ENCODE measurements at regions not wholly inside any gene's neighbourhood (a gene's known extent, or its start where the extent isn't known, plus 50 kb on each side); places are given as distances from the start of the nearest gene placed in this dataset.

GRCh38 chr2:67663776-67664175 lies 266.6 kb downstream of the ETAA1 start:
- no peak for DNase-seq

- DNase-seq: no peak
These were observed 269.4 kb downstream of the ETAA1 start for GRCh38 chr2:67666386-67667053.

GRCh38 chr2:67667054-67667908 lies 270.1 kb downstream of the ETAA1 start:
- peak; percentile 51 for DNase-seq

GRCh38 chr2:67668538-67668937 lies 271.4 kb downstream of the ETAA1 start:
- no peak for DNase-seq

- no peak for DNase-seq
These were observed 272.0 kb downstream of the ETAA1 start for GRCh38 chr2:67669168-67669567.

GRCh38 chr2:67669766-67670165 lies 272.6 kb downstream of the ETAA1 start:
- no peak for DNase-seq

GRCh38 chr2:67670747-67671183 lies 273.6 kb downstream of the ETAA1 start:
- DNase-seq: no peak

GRCh38 chr2:67671464-67672450 lies 274.6 kb downstream of the ETAA1 start:
- no peak for DNase-seq

GRCh38 chr2:67674668-67675067 lies 277.5 kb downstream of the ETAA1 start:
- DNase-seq: no peak

- DNase-seq: no peak
These were observed 287.9 kb downstream of the ETAA1 start for GRCh38 chr2:67684991-67685390.

- no peak for DNase-seq
These were observed 289.1 kb downstream of the ETAA1 start for GRCh38 chr2:67686254-67686653.

- no peak for DNase-seq
These were observed 292.1 kb downstream of the ETAA1 start for GRCh38 chr2:67689186-67689585.

GRCh38 chr2:67689651-67690050 lies 292.5 kb downstream of the ETAA1 start:
- no peak for DNase-seq

- DNase-seq: no peak
These were observed 297.3 kb downstream of the ETAA1 start for GRCh38 chr2:67694445-67694844.

GRCh38 chr2:67701011-67701410 lies 303.9 kb downstream of the ETAA1 start:
- DNase-seq: no peak

- peak; percentile 7 for DNase-seq
These were observed 305.2 kb downstream of the ETAA1 start for GRCh38 chr2:67702284-67702683.

GRCh38 chr2:67702937-67703336 lies 305.8 kb downstream of the ETAA1 start:
- no peak for DNase-seq

GRCh38 chr2:67706082-67706481 lies 308.9 kb downstream of the ETAA1 start:
- DNase-seq: no peak

GRCh38 chr2:67707896-67708295 lies 310.8 kb downstream of the ETAA1 start:
- no peak for DNase-seq

GRCh38 chr2:67709835-67710234 lies 312.7 kb downstream of the ETAA1 start:
- DNase-seq: no peak

GRCh38 chr2:67712484-67712883 lies 315.4 kb downstream of the ETAA1 start:
- DNase-seq: no peak

- DNase-seq: no peak
These were observed 316.2 kb downstream of the ETAA1 start for GRCh38 chr2:67713376-67713775.

- DNase-seq: no peak
These were observed 319.8 kb downstream of the ETAA1 start for GRCh38 chr2:67716895-67717396.
